ENCODE measurements at regions not wholly inside any gene's neighbourhood (a gene's known extent, or its start where the extent isn't known, plus 50 kb on each side); places are given as distances from the start of the nearest gene placed in this dataset.
"Not testable (repeated sequence)": the region's sequence is repeated elsewhere in the genome, so short reads cannot be mapped to it uniquely, and the experiment has no call there.

GRCh38 chr15:30755036-30755687 lies 129.2 kb downstream of the ARHGAP11B start:
- not testable (repeated sequence) for DNase-seq

- DNase-seq = not testable (repeated sequence)
Observed at GRCh38 chr15:30760633-30761032, 134.7 kb downstream of the ARHGAP11B start.

- not testable (repeated sequence) for DNase-seq
Observed at GRCh38 chr15:30761365-30761764, 135.4 kb downstream of the ARHGAP11B start.

- not testable (repeated sequence) for DNase-seq
Observed at GRCh38 chr15:30769390-30770124, 134.2 kb upstream of the FAN1 start.

- DNase-seq = no peak
Observed at GRCh38 chr15:30770759-30771158, 133.0 kb upstream of the FAN1 start.

- no peak for DNase-seq
Observed at GRCh38 chr15:30783019-30783418, 120.7 kb upstream of the FAN1 start.

GRCh38 chr15:30788595-30788994 lies 115.1 kb upstream of the FAN1 start:
- no peak for DNase-seq

- no peak for DNase-seq
Observed at GRCh38 chr15:30791239-30792175, 112.2 kb upstream of the FAN1 start.

- DNase-seq = not testable (repeated sequence)
Observed at GRCh38 chr15:30792843-30793242, 110.9 kb upstream of the FAN1 start.

GRCh38 chr15:30794388-30794787 lies 109.3 kb upstream of the FAN1 start:
- DNase-seq = no peak

- DNase-seq = not testable (repeated sequence)
Observed at GRCh38 chr15:30799565-30799964, 104.2 kb upstream of the FAN1 start.

GRCh38 chr15:30801140-30801895 lies 102.4 kb upstream of the FAN1 start:
- not testable (repeated sequence) for DNase-seq

- not testable (repeated sequence) for DNase-seq
Observed at GRCh38 chr15:30802001-30802400, 101.7 kb upstream of the FAN1 start.

- not testable (repeated sequence) for DNase-seq
Observed at GRCh38 chr15:30803703-30804102, 100.0 kb upstream of the FAN1 start.

GRCh38 chr15:30816430-30816829 lies 87.3 kb upstream of the FAN1 start:
- DNase-seq = no peak

- DNase-seq = not testable (repeated sequence)
Observed at GRCh38 chr15:30823068-30823813, 80.5 kb upstream of the FAN1 start.

GRCh38 chr15:30824518-30825195 lies 79.1 kb upstream of the FAN1 start:
- DNase-seq = no peak

- DNase-seq = no peak
Observed at GRCh38 chr15:30827625-30828303, 76.0 kb upstream of the FAN1 start.

GRCh38 chr15:30828304-30828639 lies 75.4 kb upstream of the FAN1 start:
- not testable (repeated sequence) for DNase-seq

GRCh38 chr15:30830961-30831360 lies 72.8 kb upstream of the FAN1 start:
- DNase-seq = no peak
